HEK293 (cell line): ENCODE measurements at regions not wholly inside any gene's neighbourhood (a gene's known extent, or its start where the extent isn't known, plus 50 kb on each side); places are given as distances from the start of the nearest gene placed in this dataset.

Experiments
- ATF2 ChIP-seq: fragments of 450-650 bp; formaldehyde crosslinking; IDR thresholded peaks from 2 replicates; pipeline ENCODE4 v1.5.1; 2016; ENCODE audit warnings: missing biosample characterization, missing genetic modification characterization, low read depth
- BCL11B ChIP-seq: fragments of 450-650 bp; formaldehyde crosslinking; IDR thresholded peaks from 2 replicates; pipeline ENCODE4 v1.5.1; 2016; ENCODE audit warnings: low read depth, missing biosample characterization, missing genetic modification characterization
- CTCF ChIP-seq: fragments of 450-650 bp; formaldehyde crosslinking; IDR thresholded peaks from 2 replicates; pipeline ENCODE4 v1.5.1; 2016; ENCODE audit warnings: missing biosample characterization, missing genetic modification characterization
- HIC1 ChIP-seq: fragments of 450-650 bp; formaldehyde crosslinking; IDR thresholded peaks from 2 replicates; pipeline ENCODE4 v1.5.1; 2016; ENCODE audit warnings: missing biosample characterization, missing genetic modification characterization
- REST ChIP-seq: fragments of 450-650 bp; formaldehyde crosslinking; IDR thresholded peaks from 2 replicates; pipeline ENCODE4 v1.5.1; 2016; ENCODE audit warnings: missing biosample characterization, missing genetic modification characterization
- ZBTB17 ChIP-seq: fragments of 450-650 bp; formaldehyde crosslinking; IDR thresholded peaks from 2 replicates; pipeline ENCODE4 v1.5.1; 2016; ENCODE audit warnings: missing biosample characterization, missing genetic modification characterization
- ZBTB8A ChIP-seq: fragments of 450-650 bp; formaldehyde crosslinking; IDR thresholded peaks from 2 replicates; pipeline ENCODE4 v1.5.1; 2016; ENCODE audit warnings: missing biosample characterization, missing genetic modification characterization
- ZNF777 ChIP-seq: fragments of 450-650 bp; formaldehyde crosslinking; IDR thresholded peaks from 2 replicates; pipeline ENCODE4 v1.5.1; 2017; ENCODE audit warnings: missing biosample characterization, missing genetic modification characterization, borderline replicate concordance

GRCh38 chr13:80037505-80037888, 303.4 kb downstream of the SPRY2 start:
- no peak for TF ChIP-seq ZBTB8A
- no peak for TF ChIP-seq CTCF
- no peak for TF ChIP-seq REST (tag by site-specific recombination)
- TF ChIP-seq HIC1: no peak
- no peak for TF ChIP-seq ZNF777
- TF ChIP-seq ATF2 (tag by site-specific recombination): no peak
- no peak for TF ChIP-seq BCL11B
- TF ChIP-seq ZBTB17 (tag by site-specific recombination): no peak
